ENCODE measurements at regions not wholly inside any gene's neighbourhood (a gene's known extent, or its start where the extent isn't known, plus 50 kb on each side); places are given as distances from the start of the nearest gene placed in this dataset.

- H4K20me1 ChIP-seq (ENCODE audit: control insufficient read depth, insufficient read depth, low read depth, low read length) = no peaks in the 10 kb centered on the region
- H3K79me2 ChIP-seq (ENCODE audit: control insufficient read depth, low read length) = no peaks in the 10 kb centered on the region
- no peak overlapping the region for H3K4me3 ChIP-seq (ENCODE audit: low read length)
- no peaks in the 10 kb centered on the region for H3F3A ChIP-seq (ENCODE audit: control insufficient read depth, insufficient read depth)
- H3K9me2 ChIP-seq (replicated peaks; ENCODE audit: control insufficient read depth, low read length) = no peaks in the 10 kb centered on the region
- H3K36me3 ChIP-seq (ENCODE audit: control insufficient read depth, low read length) = no peaks in the 10 kb centered on the region
- no peaks in the 10 kb centered on the region for H3K27me3 ChIP-seq (ENCODE audit: control insufficient read depth, low read length)
- no peaks in the 10 kb centered on the region for H3K9me3 ChIP-seq (ENCODE audit: control insufficient read depth, insufficient read depth, low read length)
- no peaks in the 10 kb centered on the region for H3K4me1 ChIP-seq (ENCODE audit: control insufficient read depth, low read length)
- no peak for TF ChIP-seq EZH2phosphoT487 (IDR thresholded peaks at IDR 0.05; ENCODE audit: borderline replicate concordance, low read length)
- TF ChIP-seq CTCF (IDR thresholded peaks at IDR 0.05; ENCODE audit: low read depth, low read length, poor library complexity, severe bottlenecking) = no peak
- H3K27ac ChIP-seq (ENCODE audit: low read depth, low read length) = no peak overlapping the region
- no peak overlapping the region for H3K4me2 ChIP-seq (ENCODE audit: low read length)
These were observed 139.7 kb upstream of the DYRK2 start for GRCh38 chr12:67508830-67509229.

- H3F3A ChIP-seq (ENCODE audit: control insufficient read depth, insufficient read depth) = no peaks in the 10 kb centered on the region
- H3K79me2 ChIP-seq (ENCODE audit: control insufficient read depth, low read length) = no peaks in the 10 kb centered on the region
- H3K9me2 ChIP-seq (replicated peaks; ENCODE audit: control insufficient read depth, low read length) = no peaks in the 10 kb centered on the region
- H4K20me1 ChIP-seq (ENCODE audit: control insufficient read depth, insufficient read depth, low read depth, low read length) = no peaks in the 10 kb centered on the region
- H3K36me3 ChIP-seq (ENCODE audit: control insufficient read depth, low read length) = no peaks in the 10 kb centered on the region
- no peaks in the 10 kb centered on the region for H3K27me3 ChIP-seq (ENCODE audit: control insufficient read depth, low read length)
- no peaks in the 10 kb centered on the region for H3K9me3 ChIP-seq (ENCODE audit: control insufficient read depth, insufficient read depth, low read length)
- H3K4me1 ChIP-seq (ENCODE audit: control insufficient read depth, low read length) = no peaks in the 10 kb centered on the region
- no peak overlapping the region for H3K27ac ChIP-seq (ENCODE audit: low read depth, low read length)
- no peak overlapping the region for H3K4me2 ChIP-seq (ENCODE audit: low read length)
- no peak overlapping the region for H3K4me3 ChIP-seq (ENCODE audit: low read length)
- TF ChIP-seq CTCF (IDR thresholded peaks at IDR 0.05; ENCODE audit: low read depth, low read length, poor library complexity, severe bottlenecking) = no peak
- TF ChIP-seq EZH2phosphoT487 (IDR thresholded peaks at IDR 0.05; ENCODE audit: borderline replicate concordance, low read length) = no peak
These were observed 138.7 kb upstream of the DYRK2 start for GRCh38 chr12:67509666-67510386.

DNA sequence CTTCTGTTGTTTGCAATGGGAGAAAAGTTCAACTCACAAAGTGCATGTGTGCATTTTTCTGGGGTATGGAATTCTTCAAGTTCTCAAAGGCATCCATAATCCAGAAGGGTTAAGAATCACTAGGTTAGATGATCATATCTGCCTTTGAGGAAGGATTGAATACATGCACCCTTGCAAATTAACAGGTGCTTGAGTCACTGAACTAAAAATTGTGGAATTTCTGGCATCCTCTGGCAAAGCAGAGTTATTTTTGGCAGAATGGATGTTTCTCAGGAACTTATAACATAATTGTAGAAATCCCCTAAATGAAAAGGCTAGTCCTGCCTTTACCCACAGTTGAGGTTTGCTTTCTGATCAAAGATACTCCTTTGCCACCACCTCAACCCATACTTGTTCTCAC is 136.5 kb upstream of the DYRK2 start:
- Histone ChIP-seq H3K27ac (ENCODE audit: low read depth, low read length) (no peak overlapping the region), H3F3A (ENCODE audit: control insufficient read depth, insufficient read depth) (no peaks in the 10 kb centered on the region), H3K79me2 (ENCODE audit: control insufficient read depth, low read length) (no peaks in the 10 kb centered on the region), H3K9me3 (ENCODE audit: control insufficient read depth, insufficient read depth, low read length) (no peaks in the 10 kb centered on the region), H3K9me2 (replicated peaks; ENCODE audit: control insufficient read depth, low read length) (no peaks in the 10 kb centered on the region), H3K4me2 (ENCODE audit: low read length) (no peak overlapping the region), H3K36me3 (ENCODE audit: control insufficient read depth, low read length) (no peaks in the 10 kb centered on the region), H4K20me1 (ENCODE audit: control insufficient read depth, insufficient read depth, low read depth, low read length) (no peaks in the 10 kb centered on the region), H3K4me3 (ENCODE audit: low read length) (no peak overlapping the region), H3K4me1 (ENCODE audit: control insufficient read depth, low read length) (peaks cover 11% of the 10 kb centered on the region), H3K27me3 (ENCODE audit: control insufficient read depth, low read length) (no peaks in the 10 kb centered on the region)
- TF ChIP-seq EZH2phosphoT487 (IDR thresholded peaks at IDR 0.05; ENCODE audit: borderline replicate concordance, low read length) (no peak), CTCF (IDR thresholded peaks at IDR 0.05; ENCODE audit: low read depth, low read length, poor library complexity, severe bottlenecking) (no peak)
